GM21390 (cell line): ENCODE measurements at regions not wholly inside any gene's neighbourhood (a gene's known extent, or its start where the extent isn't known, plus 50 kb on each side); places are given as distances from the start of the nearest gene placed in this dataset.

ENCODE experiments used
- ATAC-seq: cut with Tn5 transposase; IDR thresholded peaks from one replicate; pipeline ENCODE4 v1.9.1; 2021; ENCODE audit not compliant: unreplicated experiment

- no peak for ATAC-seq
Measured at GRCh38 chr17:33352526-33352925, 59.4 kb upstream of the ASIC2 start.

DNA sequence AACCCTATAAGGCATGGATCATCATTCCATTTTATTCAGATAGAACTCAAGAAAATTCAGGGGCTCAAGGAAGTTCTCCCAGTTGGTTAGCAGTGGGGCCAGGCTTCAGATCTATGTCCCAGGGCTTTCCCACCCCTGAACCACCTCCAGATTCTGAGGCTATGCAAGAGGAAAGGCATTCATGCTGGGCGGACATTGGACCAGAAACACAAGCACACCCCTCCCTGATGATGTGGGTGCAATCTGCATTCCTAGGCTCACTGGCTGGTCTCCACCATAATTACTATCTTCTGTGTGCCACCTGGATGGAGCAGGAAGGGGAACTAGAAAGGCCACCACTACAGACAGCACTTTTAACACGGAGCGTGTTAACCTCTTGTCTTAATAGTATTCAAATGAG, 63.2 kb upstream of the ASIC2 start:
- no peak for ATAC-seq

GRCh38 chr17:33363475-33363874, 70.4 kb upstream of the ASIC2 start:
- ATAC-seq: no peak

- no peak for ATAC-seq
Measured at GRCh38 chr17:33366960-33367359, 73.9 kb upstream of the ASIC2 start.

GRCh38 chr17:33369149-33369548, 76.1 kb upstream of the ASIC2 start:
- no peak for ATAC-seq

GRCh38 chr17:33369876-33370275, 76.8 kb upstream of the ASIC2 start:
- no peak for ATAC-seq

DNA sequence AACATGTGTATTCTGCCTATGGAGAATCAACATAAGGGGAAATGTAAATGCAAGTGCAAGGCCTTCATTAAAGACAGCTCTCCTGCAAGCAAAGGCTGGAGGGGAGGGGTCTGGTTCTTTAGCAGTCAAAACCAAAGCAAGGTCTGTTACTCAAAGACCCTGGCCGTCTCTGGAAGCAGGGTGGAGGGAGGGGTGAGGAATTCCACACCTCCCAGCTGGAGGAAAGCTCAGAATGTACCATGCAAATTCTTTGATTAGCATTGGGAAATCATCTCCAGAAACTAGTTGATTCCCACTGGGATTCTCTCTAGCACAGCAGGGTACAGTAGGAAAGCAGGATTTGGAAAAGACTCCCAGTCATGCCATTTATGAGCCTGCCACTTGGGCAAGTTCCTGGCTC, 77.3 kb upstream of the ASIC2 start:
- no peak for ATAC-seq

- ATAC-seq: no peak
Measured at GRCh38 chr17:33371377-33371776, 78.3 kb upstream of the ASIC2 start.

- no peak for ATAC-seq
Measured at GRCh38 chr17:33373273-33373672, 80.2 kb upstream of the ASIC2 start.

DNA sequence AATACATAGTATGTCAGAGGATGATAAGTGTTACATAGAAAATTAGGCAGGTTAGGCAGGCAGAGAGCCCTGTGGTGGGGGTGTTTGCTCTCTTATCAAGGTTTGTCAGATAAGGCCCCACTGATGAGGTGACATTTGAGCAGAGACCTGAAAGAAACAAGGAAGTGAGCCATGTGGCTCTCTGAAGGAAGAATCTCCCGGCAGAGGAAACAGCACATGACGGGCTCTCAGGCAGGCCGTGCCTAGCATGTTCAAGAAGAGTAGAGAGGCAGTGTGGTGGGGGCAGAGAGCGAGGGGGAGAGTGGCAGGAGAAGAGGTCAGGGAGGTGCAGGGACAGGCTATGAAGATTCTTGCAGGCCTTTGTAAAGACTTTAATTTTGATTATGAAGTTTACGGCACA, 82.0 kb upstream of the ASIC2 start:
- ATAC-seq: no peak

- no peak for ATAC-seq
Measured at GRCh38 chr17:33375783-33376182, 82.7 kb upstream of the ASIC2 start.

- no peak for ATAC-seq
Measured at GRCh38 chr17:33377837-33378595, 84.9 kb upstream of the ASIC2 start.

- no peak for ATAC-seq
Measured at GRCh38 chr17:33381201-33381600, 88.1 kb upstream of the ASIC2 start.

GRCh38 chr17:33383488-33384023, 90.5 kb upstream of the ASIC2 start:
- no peak for ATAC-seq

DNA sequence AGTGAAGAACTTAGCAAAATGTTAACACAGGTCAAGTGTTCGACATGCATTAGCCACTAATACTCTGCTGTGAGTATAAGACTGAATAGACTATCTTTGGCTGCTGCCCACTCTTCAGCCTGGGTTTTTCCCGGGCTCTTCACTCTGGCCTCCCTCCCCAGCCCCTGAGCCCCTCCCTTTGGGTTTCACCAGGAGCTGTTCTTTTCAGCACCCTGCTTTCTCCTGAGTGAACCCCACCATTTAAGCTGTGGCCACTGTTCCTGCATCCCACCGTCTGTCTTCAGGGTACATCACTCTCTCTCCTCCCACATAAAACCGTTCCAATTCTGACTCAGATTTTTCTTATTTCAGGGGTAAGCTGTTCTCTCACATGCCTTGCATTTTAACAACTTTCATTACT, 92.0 kb upstream of the ASIC2 start:
- no peak for ATAC-seq

- no peak for ATAC-seq
Measured at GRCh38 chr17:33385713-33386112, 92.6 kb upstream of the ASIC2 start.

- ATAC-seq: no peak
Measured at GRCh38 chr17:33387406-33387805, 94.3 kb upstream of the ASIC2 start.

DNA sequence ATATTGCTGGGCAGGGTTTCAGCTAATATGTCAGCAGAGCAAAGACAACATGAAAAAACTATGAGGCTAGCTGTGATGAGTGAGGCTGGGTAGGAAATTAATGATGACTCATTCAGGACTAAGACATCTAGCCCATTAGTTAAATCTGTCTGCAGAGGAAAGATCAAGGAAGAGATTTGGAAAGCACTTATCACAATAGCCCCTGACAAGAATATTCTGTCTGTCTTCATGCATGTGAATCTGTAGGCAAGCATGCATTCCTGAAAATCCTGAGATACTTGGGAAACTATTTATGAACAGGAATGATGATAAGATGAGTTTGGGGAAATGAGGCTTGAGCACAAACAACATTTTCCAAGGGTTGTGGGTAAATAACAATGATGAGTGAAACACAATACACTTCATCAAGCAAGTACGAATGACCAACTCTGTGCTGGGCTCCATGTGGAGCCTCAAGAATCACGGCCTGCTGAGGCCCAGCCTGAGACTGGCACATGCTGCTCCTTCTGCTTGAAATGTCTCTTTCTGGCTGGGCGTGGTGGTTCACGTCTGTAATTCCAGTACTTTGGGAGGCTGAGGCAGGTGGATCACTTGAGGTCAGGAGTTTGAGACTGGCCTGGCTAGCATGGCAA, 96.5 kb upstream of the ASIC2 start:
- ATAC-seq: no peak

GRCh38 chr17:33390479-33391176, 97.5 kb upstream of the ASIC2 start:
- no peak for ATAC-seq

GRCh38 chr17:33396818-33397217, 103.7 kb upstream of the ASIC2 start:
- no peak for ATAC-seq

DNA sequence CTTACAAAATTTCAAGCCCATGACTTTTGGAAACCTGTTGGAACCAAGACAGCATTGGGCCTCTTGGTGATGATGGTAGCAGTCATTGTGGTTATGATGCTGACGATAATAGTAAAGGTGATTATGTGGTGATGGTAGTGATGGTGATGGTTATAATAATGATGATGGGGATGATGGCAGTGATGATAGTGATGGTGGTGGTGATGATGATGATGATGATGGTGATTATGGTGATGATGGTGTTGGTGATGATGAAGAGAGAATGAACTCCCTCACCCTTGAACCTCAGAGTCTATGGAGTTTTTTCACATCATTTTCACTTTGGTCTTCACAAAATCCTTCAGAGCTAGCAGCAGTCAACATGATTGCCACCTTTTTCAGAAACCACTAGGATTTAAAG, 105.3 kb upstream of the ASIC2 start:
- no peak for ATAC-seq

- no peak for ATAC-seq
Measured at GRCh38 chr17:33401249-33401648, 108.2 kb upstream of the ASIC2 start.
